ENCODE measurements at regions not wholly inside any gene's neighbourhood (a gene's known extent, or its start where the extent isn't known, plus 50 kb on each side); places are given as distances from the start of the nearest gene placed in this dataset.

GRCh38 chr6:114605656-114606055, 262.8 kb upstream of the HS3ST5 start:
- no TSS peak for BruUV-seq (replicated peaks)
- Histone ChIP-seq H3K4me3 (replicated peaks in 1 of 3; ENCODE audit: insufficient read depth in 1 of 3, low read depth in 1 of 3, low read length in 3 of 3) (no peak overlapping the region), H3K79me2 (ENCODE audit: control insufficient read depth, insufficient read depth, low read length) (no peaks in the 10 kb centered on the region), H4K20me1 (replicated peaks; ENCODE audit: control insufficient read depth, extremely low read depth, insufficient read depth, low read length) (no peaks in the 10 kb centered on the region), H3K27ac (ENCODE audit: insufficient read depth, low read depth, low read length) (no peak overlapping the region), H3K27me3 (ENCODE audit: control insufficient read depth in 2 of 2, insufficient read depth in 2 of 2, low read length in 2 of 2) (no peaks in the 10 kb centered on the region), H2AFZ (ENCODE audit: low read depth, low read length) (no peak overlapping the region), H3K9me3 (replicated peaks; ENCODE audit: control insufficient read depth, insufficient read depth, low read length) (peaks cover 6% of the 10 kb centered on the region), H3K4me2 (ENCODE audit: insufficient read depth, low read length) (no peak overlapping the region), H3K9ac (replicated peaks; ENCODE audit: extremely low read depth, insufficient read depth, low read length) (no peak overlapping the region), H3K9me1 (replicated peaks; ENCODE audit: control insufficient read depth, extremely low read depth, insufficient read depth, low read length) (no peaks in the 10 kb centered on the region), H3K36me3 (ENCODE audit: control insufficient read depth in 2 of 2, extremely low read depth in 1 of 2, insufficient read depth in 2 of 2, low read length in 2 of 2) (no peaks in the 10 kb centered on the region), H3K4me1 (ENCODE audit: control insufficient read depth, extremely low read depth, insufficient read depth, low read length) (no peaks in the 10 kb centered on the region)
- CTCF ChIA-PET: no interaction called here
- POLR2A ChIA-PET: no interaction called here
- intact Hi-C loops (cut with micrococcal nuclease): no loop called here
- TF ChIP-seq MAX (IDR thresholded peaks at IDR 0.05; ENCODE audit: insufficient read depth, insufficient read length): no peak
- no peak for TF ChIP-seq CTCF (IDR thresholded peaks at IDR 0.05; ENCODE audit: extremely low read depth in 1 of 2, insufficient read depth in 1 of 2, low read depth in 1 of 2, low read length in 2 of 2)
- no peak for TF ChIP-seq GATA2 (IDR thresholded peaks at IDR 0.05; ENCODE audit: insufficient read depth, insufficient read length, low read depth, low read length)
- no peak for TF ChIP-seq POLR2A (IDR thresholded peaks at IDR 0.05; ENCODE audit: low read depth, low read length)
- TF ChIP-seq JUN (IDR thresholded peaks at IDR 0.05; ENCODE audit: borderline replicate concordance, insufficient read depth, insufficient read length, low read depth): no peak
- TF ChIP-seq FOS (IDR thresholded peaks at IDR 0.05; ENCODE audit: borderline replicate concordance, insufficient read depth, low read length): no peak
- TF ChIP-seq MYC (IDR thresholded peaks at IDR 0.05; ENCODE audit: low read depth, low read length): no peak
- no peak for TF ChIP-seq POLR2AphosphoS5 (IDR thresholded peaks at IDR 0.05; ENCODE audit: insufficient read depth, low read depth, low read length)
- no peak for TF ChIP-seq EZH2 (IDR thresholded peaks at IDR 0.05; ENCODE audit: borderline replicate concordance, low read depth, low read length, severe bottlenecking)
- dilution Hi-C loops (cut with MboI; ENCODE audit: extremely low pct_ligation_motif_present, low sequenced_read_pairs): no loop called here
- FAIRE-seq (no peak), DNase-seq (ENCODE audit: low read depth, low spot score) (no peak)
